Upper lobe of right lung (tissue), 1 donor: ENCODE measurements at regions not wholly inside any gene's neighbourhood (a gene's known extent, or its start where the extent isn't known, plus 50 kb on each side); places are given as distances from the start of the nearest gene placed in this dataset.

Experiments
- ATAC-seq: fragments of 200-7000 bp; cut with Tn5 transposase; one replicate; pipeline ENCODE4 v1.9.1; 2020; ENCODE audit warnings: mild to moderate bottlenecking, moderate library complexity
- DNase-seq: peaks from one replicate; pipeline ENCODE4 v3.0.0-alpha.2; 2020
- H3K27ac ChIP-seq: fragments of 200-600 bp; one replicate; pipeline ENCODE4 v1.8.0; 2022
- H3K27me3 ChIP-seq: fragments of 200-600 bp; one replicate; pipeline ENCODE4 v1.8.0; 2022; ENCODE audit warnings: mild to moderate bottlenecking
- H3K36me3 ChIP-seq: fragments of 200-600 bp; one replicate; pipeline ENCODE4 v1.8.0; 2022
- H3K4me1 ChIP-seq: fragments of 200-600 bp; one replicate; pipeline ENCODE4 v1.8.0; 2022
- H3K4me3 ChIP-seq: fragments of 200-600 bp; one replicate; pipeline ENCODE4 v1.8.0; 2022; ENCODE audit warnings: mild to moderate bottlenecking
- H3K9me3 ChIP-seq: fragments of 200-600 bp; one replicate; pipeline ENCODE4 v1.8.0; 2022
- intact Hi-C: fragments of 100-400 bp; cut with DNase I; formaldehyde crosslinking; loops from one replicate; pipeline ENCODE4 v1.11.0; 2022
- TF ChIP-seq, protein P1 (sequence below): fragments of 200-600 bp; IDR thresholded peaks from one replicate; pipeline ENCODE4 v1.8.0; 2022; ENCODE audit warnings: antibody characterized with exemption
- donor health status: DM: no; HTN: yes; CAD: no; lungs with severe emphysema.

GRCh38 chr9:81388831-81389230, 300.5 kb downstream of the TLE1 start:
- no peak for DNase-seq
- TF ChIP-seq, protein P1, sequence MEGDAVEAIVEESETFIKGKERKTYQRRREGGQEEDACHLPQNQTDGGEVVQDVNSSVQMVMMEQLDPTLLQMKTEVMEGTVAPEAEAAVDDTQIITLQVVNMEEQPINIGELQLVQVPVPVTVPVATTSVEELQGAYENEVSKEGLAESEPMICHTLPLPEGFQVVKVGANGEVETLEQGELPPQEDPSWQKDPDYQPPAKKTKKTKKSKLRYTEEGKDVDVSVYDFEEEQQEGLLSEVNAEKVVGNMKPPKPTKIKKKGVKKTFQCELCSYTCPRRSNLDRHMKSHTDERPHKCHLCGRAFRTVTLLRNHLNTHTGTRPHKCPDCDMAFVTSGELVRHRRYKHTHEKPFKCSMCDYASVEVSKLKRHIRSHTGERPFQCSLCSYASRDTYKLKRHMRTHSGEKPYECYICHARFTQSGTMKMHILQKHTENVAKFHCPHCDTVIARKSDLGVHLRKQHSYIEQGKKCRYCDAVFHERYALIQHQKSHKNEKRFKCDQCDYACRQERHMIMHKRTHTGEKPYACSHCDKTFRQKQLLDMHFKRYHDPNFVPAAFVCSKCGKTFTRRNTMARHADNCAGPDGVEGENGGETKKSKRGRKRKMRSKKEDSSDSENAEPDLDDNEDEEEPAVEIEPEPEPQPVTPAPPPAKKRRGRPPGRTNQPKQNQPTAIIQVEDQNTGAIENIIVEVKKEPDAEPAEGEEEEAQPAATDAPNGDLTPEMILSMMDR, result no peak
- no peaks in the 10 kb centered on the region for H3K27me3 ChIP-seq
- no peak overlapping the region for H3K27ac ChIP-seq
- H3K4me3 ChIP-seq, result no peak overlapping the region
- H3K9me3 ChIP-seq, result no peaks in the 10 kb centered on the region
- no peak for ATAC-seq
- no peaks in the 10 kb centered on the region for H3K4me1 ChIP-seq
- H3K36me3 ChIP-seq, result no peaks in the 10 kb centered on the region
- intact Hi-C loops, result no loop called here

DNA sequence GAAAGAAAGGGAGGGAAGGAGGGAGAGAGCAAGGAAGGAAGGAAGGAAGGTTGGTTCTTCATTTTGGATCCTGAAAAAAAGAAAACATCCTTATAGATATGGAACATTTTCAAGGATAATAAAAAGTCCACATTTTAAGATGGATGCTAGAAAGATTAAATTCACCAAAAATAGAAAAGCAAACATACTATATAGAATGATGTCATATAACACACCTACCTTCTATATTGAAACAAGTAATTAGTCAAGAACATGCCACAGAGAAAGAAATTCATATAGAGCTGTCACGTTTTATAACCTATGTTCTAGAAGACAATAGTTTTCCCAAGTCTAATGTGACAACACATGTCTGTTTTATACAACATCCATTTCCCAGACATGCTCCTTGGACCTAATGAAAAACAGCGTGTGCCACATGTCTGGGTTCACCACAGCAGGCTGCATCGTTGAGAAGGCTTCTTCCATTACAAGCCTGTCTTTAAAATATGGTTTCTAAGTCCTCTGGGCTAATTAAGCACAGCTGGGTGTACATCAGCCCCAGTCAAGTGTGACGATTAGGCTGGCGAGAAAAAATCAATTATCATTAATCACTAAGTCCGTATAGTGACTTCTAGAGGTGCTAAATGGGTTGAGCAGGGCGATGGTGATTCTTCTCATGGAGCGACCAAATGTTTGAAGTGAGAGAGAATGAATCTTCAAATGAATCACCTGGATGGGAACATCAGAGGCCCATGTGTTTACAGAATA, 301.8 kb downstream of the TLE1 start:
- Histone ChIP-seq H3K4me1 (no peaks in the 10 kb centered on the region), H3K4me3 (no peak overlapping the region)
- no peak for ATAC-seq

DNA sequence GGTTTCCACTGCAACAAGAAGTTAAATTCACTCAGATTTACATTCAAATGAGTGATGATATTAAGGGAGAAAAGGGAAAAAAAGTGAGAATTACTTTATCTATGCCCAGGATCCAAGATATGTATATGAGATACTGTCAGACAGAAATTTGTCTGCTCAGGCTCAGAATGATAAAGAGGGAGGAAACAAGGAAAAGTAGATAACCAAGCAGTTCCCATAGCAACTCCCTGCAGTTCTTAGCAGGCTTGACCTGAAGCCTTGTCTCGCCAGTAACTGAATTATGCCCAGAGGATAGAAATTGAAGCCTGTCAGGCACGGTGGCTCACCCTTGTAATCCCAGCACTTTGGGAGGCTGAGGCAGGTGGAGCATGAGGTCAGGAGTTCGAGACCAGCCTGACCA, 304.4 kb downstream of the TLE1 start:
- DNase-seq (no peak), ATAC-seq (no peak)
- TF ChIP-seq, protein P1, result no peak
- H3K27me3 ChIP-seq, result no peaks in the 10 kb centered on the region
- intact Hi-C loops, result no loop called here
- no peaks in the 10 kb centered on the region for H3K4me1 ChIP-seq
- H3K4me3 ChIP-seq, result no peak overlapping the region
- H3K9me3 ChIP-seq, result no peaks in the 10 kb centered on the region
- no peaks in the 10 kb centered on the region for H3K36me3 ChIP-seq
- H3K27ac ChIP-seq, result no peak overlapping the region

More for the DNA sequence above, 301.8 kb downstream of the TLE1 start:
- Histone ChIP-seq H3K36me3 (no peaks in the 10 kb centered on the region), H3K9me3 (no peaks in the 10 kb centered on the region), H3K27me3 (no peaks in the 10 kb centered on the region), H3K27ac (no peak overlapping the region)
- no peak for DNase-seq
- TF ChIP-seq, protein P1, result no peak
- intact Hi-C loops, result no loop called here

DNA sequence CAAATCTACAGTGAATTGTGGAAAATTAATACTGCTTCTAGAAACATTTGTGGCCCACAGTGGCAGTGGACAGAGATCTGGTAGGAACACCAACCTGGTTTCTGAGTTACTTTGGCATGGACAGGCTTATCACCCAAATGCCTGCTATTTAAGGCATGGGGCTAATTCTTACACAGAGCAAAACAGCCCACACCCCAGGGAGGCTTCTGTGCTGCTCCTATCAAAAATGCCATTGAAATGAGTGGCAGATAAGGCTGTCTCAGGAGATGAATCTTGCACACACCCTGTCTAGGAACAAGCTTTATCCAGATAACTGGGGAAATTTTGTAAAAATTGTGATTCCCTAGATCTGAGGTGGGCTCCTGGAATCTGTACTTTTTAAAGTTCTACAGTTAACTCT, 307.1 kb downstream of the TLE1 start:
- H3K4me3 ChIP-seq, result no peak overlapping the region
- no peaks in the 10 kb centered on the region for H3K27me3 ChIP-seq
- TF ChIP-seq, protein P1, result no peak
- intact Hi-C loops, result no loop called here
- no peaks in the 10 kb centered on the region for H3K36me3 ChIP-seq
- DNase-seq (no peak), ATAC-seq (no peak)
- no peaks in the 10 kb centered on the region for H3K9me3 ChIP-seq
- H3K27ac ChIP-seq, result no peak overlapping the region
- H3K4me1 ChIP-seq, result no peaks in the 10 kb centered on the region

DNA sequence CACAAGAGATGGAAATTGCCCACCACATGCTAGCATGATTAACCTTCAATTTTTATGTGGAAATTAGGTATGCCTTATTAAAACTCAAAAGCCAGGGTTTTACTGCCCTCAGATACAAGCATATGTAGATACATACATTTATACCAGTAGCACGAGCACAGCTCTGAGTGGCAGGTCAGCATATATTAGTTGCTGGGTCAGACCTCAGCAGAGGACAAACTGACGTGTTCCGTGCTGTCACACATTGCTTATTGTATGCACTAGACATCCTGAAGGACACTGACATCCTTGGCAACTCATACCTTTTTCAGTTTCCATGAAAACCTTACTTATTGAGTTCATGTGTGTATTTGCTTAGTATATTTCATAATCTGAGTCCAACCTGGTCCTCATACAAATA, 307.7 kb downstream of the TLE1 start:
- Histone ChIP-seq H3K4me3 (no peak overlapping the region), H3K27me3 (no peaks in the 10 kb centered on the region), H3K4me1 (no peaks in the 10 kb centered on the region), H3K9me3 (no peaks in the 10 kb centered on the region), H3K27ac (no peak overlapping the region), H3K36me3 (no peaks in the 10 kb centered on the region)
- ATAC-seq (no peak), DNase-seq (no peak)
- intact Hi-C loops, result no loop called here
- TF ChIP-seq, protein P1, result no peak
